HG03565 (cell line): ENCODE measurements at regions not wholly inside any gene's neighbourhood (a gene's known extent, or its start where the extent isn't known, plus 50 kb on each side); places are given as distances from the start of the nearest gene placed in this dataset.

Source experiments
- ATAC-seq: cut with Tn5 transposase; IDR thresholded peaks from one replicate; pipeline ENCODE4 v1.9.1; 2021; ENCODE audit warnings: mild to moderate bottlenecking, moderate library complexity; ENCODE audit not compliant: unreplicated experiment

DNA sequence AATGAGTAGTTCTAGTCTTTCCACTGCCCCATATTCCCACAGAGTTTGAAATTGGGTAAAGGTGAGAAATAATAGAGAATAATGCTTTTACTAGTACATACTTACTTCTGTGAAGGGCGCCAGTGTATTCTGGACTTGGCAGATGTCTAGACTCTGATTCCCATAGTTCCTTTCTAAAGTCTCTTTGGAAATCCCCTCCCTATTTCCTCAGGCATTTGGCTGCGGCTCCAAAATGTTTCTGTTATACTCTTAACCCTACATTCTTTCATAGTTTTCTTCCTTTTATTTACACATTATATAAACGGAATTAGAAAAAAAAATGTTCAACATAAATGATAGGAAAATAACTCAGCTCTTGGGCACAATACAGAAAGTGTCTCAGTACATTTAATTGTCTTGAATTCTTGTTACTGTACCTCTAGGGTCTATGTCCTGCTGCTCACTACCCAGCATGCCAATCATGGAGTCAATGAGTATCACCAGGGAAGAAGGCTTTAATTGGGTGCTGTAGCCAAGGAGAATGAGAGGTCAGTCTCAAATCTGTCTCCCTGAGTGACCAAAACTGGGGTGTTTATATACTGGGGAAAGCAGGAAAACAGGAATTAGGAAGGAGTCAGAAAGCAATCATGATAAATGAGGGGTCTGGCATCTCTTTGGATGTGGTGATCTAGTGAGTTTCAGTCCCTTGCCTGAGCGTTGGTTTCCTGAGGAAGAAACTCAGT is 147.8 kb upstream of the MMADHC start:
- ATAC-seq, result no peak

DNA sequence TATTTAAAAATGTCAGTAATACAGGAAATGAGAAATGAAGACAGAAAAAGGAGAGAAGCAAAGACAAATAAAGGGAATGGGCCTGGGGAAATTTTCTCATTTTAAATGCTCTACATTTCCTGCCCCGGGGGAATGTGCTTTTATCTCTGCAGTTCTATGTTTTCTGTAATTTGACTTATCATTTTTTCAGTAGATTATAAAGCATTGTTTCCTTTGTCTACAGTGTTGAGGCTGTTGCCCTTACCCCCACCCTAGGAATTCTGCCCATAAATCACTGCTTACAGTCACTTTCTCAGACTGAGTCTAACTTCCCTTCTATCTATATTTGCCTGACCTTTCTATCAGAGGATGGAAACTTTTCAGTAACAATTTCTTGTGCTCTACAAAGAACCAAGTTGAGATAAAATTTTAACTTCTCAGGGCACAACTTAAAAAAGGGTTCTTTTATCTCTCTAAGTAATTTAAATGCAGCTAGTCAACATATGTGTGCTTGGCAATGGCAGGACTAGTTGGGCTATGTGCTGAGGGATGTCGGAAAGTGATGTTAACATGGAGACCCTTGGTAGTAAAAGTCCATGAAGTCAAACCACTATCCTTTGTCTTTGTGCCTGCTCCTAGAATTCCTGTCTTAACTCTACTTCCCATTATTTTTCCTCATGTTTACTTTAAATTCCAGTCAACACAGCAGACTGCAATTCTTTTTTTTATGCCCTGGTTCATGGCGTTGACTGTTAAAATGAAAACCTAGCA is 146.5 kb upstream of the MMADHC start:
- ATAC-seq, result no peak

DNA sequence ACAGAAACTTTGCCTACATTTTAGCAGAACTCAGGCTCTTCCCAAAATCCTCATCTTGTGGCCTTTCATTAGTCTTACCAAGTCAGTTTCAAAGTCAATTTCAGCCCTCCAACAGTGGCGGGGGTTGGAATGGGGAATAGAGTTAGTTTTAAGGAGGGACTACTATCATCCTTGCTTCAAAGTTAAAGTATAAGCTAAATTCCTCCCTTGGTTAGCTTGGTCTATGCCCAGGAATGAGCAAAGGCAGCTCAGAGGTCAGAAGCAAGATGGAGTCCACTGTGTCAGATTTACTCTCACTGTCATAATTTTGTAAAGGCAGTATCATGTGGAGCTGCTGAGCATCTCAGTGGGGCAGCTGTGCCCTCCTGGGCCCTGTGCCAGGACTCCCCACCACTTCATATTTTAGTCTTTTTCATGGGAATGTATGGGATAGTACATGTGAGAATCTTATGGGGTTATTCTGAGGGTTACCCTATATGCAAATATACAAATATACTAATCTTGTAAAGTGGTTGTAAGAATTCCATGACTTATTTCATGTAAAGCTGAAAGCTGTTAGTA is 145.2 kb upstream of the MMADHC start:
- no peak for ATAC-seq

DNA sequence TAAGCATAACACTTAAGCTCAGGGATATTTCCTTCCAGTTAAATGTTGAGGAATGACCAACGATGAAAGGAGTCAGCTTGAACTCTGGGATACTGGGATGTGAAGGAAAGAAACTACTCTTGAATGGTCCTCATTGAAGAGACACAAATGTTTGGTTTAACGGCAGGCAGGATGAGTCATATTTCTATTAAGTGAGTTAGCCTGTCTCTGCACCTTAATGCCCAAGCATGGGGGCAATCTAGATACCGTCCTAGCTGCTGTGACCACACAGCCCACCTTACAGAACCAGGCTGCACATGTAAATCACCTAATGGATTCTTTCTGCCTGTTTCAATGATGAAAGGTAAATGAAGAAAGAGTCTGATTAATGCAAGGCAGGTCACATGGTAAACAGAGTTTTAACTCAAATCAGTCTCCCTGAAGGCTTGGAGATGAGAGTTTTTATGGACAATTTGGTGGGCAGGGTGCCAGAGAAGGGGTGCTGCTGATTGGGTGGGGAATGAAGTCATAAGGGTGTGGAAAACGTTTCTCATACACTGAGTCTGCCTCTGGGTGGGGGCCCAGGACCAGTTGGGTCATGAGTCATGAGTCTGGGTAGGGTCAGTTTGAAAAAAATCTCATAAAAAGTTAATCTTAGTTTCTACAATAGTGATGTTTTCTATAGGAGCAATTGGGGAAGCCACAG is 144.6 kb upstream of the MMADHC start:
- ATAC-seq, result no peak

DNA sequence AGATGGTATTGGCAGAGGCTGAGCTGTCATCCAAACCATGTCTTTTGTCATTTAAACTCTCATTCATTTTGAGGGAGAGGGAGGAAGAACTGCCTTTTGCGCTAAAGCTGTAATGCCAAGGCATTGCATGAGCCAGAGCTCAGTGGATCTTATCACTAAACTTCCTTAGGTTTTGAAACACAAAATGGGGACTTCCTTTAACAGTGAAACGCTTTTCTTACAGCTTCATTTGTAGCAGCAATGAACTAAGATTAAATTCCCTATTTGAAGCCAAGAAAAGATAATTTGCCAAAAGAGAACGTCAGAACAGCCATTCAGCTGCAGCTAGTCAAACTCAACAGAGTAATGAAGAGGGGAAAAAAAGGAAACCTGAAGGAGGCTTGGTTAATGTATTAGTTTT is 143.5 kb upstream of the MMADHC start:
- no peak for ATAC-seq

DNA sequence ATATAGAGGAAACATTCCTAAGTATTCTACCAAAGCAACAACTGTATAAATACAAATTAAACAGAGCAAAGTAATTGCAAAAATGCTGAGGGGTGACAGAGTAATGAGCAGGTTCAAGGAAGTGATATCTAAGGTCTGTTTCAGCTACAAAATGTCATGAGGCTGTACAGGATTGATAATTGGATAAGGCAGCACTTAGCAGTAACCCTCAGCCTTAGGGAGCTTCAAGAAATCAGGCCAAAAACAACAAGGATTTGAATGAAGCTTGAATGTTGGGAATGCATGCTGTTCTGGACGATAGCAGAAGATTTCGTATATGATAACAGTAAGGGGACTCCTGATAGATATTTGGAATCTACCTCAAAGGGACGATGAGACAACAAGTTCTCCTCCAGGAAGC is 142.0 kb upstream of the MMADHC start:
- no peak for ATAC-seq

DNA sequence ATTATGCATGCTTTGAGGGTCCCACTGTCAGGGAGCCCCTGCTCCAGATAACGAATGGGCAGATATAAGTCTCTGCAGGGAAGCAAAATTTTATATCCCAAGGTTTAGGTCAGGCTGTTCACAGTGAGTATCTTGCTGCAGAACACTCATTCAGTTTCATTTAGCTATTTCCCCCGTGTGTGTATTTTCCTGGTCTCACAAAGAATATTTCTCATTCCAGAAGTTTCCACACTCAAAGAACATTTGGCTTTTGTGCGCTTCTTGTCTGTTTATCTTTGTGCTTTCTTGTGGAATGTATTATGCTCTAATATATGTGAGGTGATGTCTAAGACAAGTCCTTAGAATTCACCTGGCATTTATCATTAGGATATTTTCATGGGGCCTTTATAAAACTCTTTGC is 140.4 kb upstream of the MMADHC start:
- ATAC-seq, result no peak

DNA sequence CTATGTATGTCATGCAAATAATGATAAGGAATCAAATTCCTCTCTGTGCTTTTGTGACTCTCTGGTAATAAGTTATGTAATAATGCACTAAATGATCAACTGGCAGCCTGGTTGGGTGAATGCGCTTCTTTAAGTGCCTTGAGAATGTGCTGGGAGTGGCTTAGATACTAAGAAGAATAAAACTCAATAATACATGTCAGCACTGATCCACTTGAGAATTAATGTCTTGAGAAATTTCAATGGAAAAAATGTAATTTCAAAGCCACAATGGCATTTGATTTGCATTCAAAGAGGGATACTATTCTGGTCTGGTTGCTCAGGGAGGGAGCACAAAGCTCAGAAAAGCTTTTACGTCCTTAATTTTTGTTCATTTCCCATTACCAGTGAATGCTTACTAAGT is 137.7 kb upstream of the MMADHC start:
- no peak for ATAC-seq

DNA sequence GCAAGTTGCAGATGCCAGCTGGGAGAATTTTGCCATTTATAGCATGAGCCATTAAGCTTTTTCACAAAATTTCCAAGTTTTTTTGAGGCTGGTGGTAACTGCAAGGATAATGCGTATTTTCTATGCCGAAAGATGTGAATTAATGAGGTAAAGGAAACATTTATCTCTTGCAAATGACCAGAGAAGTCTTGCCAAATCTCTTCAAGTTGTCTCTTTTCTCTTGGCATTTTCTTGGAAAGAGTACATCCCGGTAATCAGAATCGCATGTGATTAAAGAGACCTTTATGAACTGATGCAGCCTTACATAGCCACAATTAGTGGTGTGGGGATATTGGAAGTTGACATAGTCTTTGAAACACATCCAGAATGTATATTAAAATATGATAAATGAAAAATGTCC is 136.5 kb upstream of the MMADHC start:
- no peak for ATAC-seq

DNA sequence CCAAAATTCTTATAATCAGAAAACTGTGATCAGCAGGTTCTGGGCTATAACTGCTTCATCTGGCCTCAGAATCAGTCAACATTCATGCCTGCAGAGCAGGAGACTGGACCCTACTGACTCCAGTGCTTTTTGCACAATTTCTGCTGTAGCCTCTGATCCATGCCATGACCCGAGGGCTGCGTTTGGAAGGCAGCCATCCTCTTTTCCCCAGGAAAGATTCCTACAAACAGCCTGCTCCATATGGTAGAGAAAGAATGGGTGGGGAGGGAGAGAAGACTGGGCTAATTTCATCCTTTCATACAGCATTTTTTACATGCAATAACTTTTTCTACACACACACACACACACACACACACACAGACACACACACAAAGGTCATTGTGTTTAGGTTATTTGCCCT is 133.0 kb upstream of the MMADHC start:
- no peak for ATAC-seq

DNA sequence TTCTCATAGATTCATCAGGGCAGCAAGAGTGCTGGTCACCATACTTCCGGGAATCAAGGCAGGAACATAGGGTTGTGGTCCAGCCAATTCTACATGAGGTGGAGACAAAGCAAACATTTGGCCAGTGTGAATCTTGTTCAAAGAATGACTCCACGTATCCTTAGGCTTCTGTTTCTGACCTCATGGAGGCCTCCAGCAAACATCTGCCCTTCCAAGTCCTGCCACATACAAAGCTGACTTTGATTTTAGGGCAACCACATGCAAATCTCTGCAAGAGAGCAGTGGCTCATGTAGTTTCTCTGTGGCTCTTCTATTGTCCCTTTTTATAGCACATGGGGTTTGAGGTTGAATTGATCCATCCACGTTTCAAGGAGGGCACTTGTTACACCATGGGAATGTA is 132.1 kb upstream of the MMADHC start:
- ATAC-seq, result no peak

DNA sequence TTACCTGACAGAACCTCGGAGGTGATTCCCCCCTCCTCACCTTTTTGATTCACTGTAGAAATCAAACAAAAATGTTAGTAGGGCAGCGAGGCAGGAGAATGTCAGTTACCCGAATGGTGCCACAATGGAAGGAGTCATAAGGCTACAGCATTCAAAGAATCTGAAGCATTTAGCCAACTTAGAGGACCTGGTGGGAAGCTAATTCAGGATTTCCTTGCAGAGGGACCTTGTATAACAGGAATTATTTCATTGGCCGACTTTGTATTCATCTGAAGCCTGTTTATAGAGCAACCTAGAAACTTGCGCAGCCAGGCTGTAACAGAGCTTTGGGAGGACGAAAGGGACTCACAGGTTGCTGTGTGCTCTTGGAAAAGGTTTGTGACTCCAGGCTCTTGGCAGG is 129.1 kb upstream of the MMADHC start:
- no peak for ATAC-seq

DNA sequence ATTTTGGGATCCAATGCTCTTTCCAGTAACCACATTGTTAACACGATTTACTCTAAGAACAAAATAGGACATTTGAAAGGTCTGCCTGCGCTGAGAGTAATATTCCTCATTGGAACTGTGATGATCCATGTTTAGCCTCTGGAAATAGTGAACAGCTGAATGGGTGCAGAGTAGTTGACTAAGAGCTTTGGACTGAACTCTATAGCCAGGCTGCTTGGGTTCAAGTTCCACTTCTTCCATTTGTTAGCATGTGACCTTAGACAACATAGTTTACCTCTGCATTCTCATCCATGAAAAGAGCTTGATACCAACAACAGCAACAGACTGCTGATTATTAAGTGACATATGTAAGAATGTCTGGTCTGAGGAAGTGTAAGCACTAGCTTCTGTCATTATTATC is 128.3 kb upstream of the MMADHC start:
- ATAC-seq, result no peak

DNA sequence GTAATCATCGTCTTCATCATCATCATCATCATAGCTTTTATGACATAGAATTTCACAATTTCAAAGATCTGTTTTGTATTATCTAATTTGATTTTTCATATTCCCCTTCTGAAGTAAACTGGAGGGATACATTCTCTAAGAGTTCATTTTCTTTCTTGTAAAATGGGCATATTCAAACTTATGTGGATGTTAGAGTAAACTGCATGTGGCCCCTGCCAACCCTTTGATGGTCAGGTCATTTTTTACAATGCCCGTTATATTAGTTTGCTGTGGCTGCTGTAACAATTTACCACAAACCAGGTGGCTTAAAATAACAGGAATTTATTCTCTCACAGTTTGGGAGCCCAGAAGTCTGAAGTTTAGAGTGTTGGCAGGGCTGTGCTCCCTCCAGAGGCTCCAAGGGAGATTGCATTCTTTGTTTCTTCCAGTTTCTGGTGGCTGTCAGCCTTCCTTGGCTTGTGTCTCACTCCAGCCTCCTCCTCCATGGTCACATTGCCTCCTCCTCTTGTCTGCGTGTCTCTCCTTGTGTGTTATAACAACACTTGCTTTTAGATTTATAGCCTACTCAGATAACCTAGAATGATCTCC is 127.5 kb upstream of the MMADHC start:
- peak; percentile 70 for ATAC-seq

DNA sequence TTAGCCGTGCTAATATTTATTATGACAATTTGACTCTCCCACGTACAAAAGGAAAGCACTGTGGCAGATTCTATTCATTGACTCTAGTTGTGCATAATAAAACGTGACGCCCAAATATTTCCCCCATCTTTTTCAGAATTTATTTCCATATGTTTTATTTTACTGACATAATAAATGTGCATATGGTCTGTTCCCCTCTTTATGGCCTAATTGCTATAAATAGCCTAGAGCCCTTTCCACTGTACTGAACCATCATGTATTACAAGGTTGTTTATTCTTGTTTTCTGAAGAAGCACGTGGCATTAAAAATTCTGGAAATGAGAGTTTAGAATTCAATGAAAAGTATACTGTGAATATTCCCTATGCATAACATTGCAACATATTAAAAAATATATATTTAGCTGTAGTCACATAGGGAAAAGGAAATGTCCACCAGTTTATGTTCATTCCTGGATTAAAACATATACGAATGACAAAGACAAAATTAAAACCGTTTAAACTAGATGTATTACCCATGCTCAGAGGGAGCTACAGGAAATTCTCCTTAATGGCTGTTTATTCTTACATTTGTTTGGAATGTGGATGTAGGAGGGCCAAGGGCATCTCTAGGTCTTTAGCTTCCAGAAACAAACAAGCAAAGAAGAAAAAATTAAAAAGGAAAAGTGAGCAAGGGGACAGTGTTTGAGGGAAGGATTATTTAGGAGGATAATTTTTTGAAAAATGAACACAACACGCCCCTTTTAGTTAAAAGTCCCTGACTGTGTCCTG is 122.1 kb upstream of the MMADHC start:
- ATAC-seq, result no peak

DNA sequence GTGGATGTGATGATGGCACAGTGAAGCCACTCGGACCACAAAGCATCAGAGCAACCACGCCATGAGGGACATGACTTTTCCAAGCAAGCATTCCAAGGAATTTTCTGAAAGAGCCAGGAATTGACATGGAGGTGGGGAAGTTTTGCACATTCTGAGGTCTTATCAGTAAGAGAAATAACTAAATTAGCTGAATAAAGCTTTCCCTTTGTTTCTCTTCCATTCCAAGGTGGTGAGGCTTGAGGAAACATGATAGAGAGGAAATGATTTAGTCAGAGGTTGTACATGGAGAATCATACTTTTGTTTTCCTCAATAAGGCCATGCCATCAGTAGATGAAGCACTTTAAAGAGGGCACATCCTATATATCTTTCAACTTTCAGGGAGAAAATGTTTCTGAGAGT is 115.7 kb upstream of the MMADHC start:
- no peak for ATAC-seq

DNA sequence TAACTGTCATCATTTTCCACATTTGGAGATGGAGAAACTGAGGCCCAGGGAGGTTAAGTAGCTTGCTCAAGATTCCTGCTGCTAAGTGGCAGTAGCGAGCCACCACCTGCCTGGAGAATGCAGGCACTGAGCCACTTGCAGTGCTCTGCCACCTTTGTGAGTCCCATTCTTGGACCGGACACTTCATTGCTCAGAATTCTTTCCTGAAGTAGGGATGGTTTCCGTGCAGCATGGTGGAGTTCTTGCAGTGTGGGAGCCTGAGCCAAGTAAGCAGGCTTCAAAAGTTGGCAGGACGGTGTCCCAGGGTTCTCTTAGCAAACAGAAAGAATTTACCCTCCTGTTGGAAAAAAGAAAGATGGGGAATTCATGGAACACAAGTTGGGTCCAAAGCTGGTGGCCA is 115.0 kb upstream of the MMADHC start:
- no peak for ATAC-seq

DNA sequence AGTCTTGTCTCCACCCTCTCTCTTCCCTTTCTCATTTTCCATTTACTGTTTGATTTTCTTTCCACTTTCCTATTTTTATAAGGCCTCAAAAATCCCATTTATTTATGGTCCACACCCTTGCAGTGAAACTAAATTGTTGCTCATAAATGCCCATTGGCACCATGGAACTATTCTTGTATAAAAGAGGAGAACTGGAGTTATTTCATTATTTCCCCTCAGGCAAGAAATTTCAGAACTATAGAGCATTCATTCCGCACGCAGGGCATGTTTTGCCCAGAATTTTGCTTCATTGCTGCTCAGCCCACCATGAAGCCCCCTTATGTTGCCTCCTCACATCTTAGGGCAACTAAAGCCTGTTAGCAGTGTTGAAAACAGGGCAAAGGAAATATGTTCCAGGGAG is 113.7 kb upstream of the MMADHC start:
- no peak for ATAC-seq

DNA sequence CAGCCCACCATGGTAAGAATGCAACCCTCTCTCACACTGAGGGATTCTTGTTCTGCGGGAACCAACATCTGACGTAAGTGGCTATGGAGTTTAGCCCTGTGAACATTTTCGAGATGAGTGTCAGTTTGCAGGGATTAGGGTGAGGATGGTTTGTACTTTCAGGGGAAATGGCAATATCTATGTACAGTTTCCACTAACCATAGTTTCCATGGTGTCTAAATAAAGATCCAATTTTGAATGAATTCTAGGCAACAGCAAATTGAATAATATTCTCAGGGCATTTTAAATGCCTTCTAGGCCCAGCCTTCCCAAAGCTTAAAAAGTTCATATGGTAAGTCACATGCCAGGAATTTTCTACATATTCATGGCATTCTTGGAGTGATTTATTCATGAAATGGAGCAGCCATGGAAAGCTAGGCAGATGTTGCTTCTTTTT is 105.4 kb upstream of the MMADHC start:
- no peak for ATAC-seq

DNA sequence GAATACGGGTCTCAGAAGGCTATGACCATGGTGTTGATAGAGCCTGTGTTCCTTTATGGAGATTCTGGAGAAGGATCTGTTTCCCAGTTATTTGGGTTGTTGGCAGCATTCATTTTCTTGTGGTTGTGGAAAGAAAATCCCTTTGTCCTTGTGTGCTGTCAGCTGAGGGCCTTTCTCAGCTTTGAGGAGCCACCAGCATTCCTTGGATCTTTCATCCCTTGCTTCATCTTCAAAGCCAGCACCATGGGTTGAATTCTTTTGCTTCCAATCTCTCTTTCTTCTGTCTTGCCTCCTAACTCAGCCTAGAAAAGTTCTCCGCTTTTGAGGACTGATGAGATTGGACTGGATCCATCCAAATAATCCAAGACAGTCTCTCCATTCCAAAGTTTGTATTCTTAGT is 103.2 kb upstream of the MMADHC start:
- no peak for ATAC-seq

DNA sequence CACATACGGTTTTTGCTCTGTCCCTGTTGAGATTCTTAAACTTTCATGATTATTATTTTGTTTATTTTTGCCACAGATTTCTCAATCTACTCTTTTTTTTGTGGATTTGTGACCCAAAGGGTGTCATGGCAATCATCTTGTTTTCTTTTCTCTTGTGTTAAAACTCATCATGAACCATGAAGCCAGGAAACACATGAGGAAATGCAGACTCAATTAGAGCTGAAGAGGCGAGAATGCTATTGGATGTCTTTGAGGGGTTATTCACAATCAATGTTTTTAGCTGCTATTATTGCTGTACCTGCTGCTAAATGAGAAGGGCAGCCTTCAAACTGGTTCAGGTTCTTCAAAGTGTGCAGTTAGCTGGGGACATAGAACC is 99.5 kb upstream of the MMADHC start:
- ATAC-seq, result no peak
